Psoas muscle (tissue), 7 donors: ENCODE measurements at regions not wholly inside any gene's neighbourhood (a gene's known extent, or its start where the extent isn't known, plus 50 kb on each side); places are given as distances from the start of the nearest gene placed in this dataset.

ENCODE experiments used
- ATAC-seq, 4 donors: fragments of 200-7000 bp; cut with Tn5 transposase; one replicate each; pipeline ENCODE4 v1.9.1; 2020; ENCODE audit warnings: moderate library complexity in 3 of 4, mild to moderate bottlenecking in 2 of 4
- DNase-seq, 2 donors: peaks; one replicate each; pipeline ENCODE4 v3.0.0-alpha.2; 2020
- H3K27ac ChIP-seq: fragments of 200-600 bp; one replicate; pipeline ENCODE4 v1.8.0; 2022
- H3K27me3 ChIP-seq, 3 donors: fragments of 200-600 bp in 1 of 3; one replicate each; pipeline versions ENCODE4 v1.6.1 to v1.8.0; 2013 to 2022; ENCODE audit warnings: low read length in 2 of 3, mild to moderate bottlenecking in 2 of 3, moderate library complexity in 1 of 3; ENCODE audit not compliant: insufficient read depth in 3 of 3
- H3K36me3 ChIP-seq, 2 donors: fragments of 200-600 bp in 1 of 2; one replicate each; pipeline versions ENCODE4 v1.6.1 to v1.8.0; 2013 to 2022; ENCODE audit warnings: low read depth in 1 of 2, mild to moderate bottlenecking in 1 of 2, moderate library complexity in 1 of 2; ENCODE audit not compliant: insufficient read depth in 1 of 2
- H3K4me1 ChIP-seq: fragments of 200-600 bp; one replicate; pipeline ENCODE4 v1.8.0; 2022
- H3K4me3 ChIP-seq: fragments of 200-600 bp; one replicate; pipeline ENCODE4 v1.8.0; 2022; ENCODE audit warnings: mild to moderate bottlenecking
- H3K9me3 ChIP-seq: fragments of 200-600 bp; one replicate; pipeline ENCODE4 v1.8.0; 2022
- CTCF ChIP-seq: fragments of 200-600 bp; IDR thresholded peaks from one replicate; pipeline ENCODE4 v1.8.0; 2022; ENCODE audit warnings: antibody characterized with exemption
- WGBS, 3 donors: extraction: QIAGEN DNeasy Blood & Tissue Kit; methylation state at CpG; one replicate each; pipeline versions ENCODE4 v1.1.6 to v1.1.7; 2013; 5-methylcytosine and 5-hydroxymethylcytosine counted together
- intact Hi-C, 2 donors: fragments of 100-400 bp; cut with DNase I; formaldehyde crosslinking; loops; one replicate each; pipeline versions ENCODE4 v1.11.0 to v1.14.2; 2022
- donor health status: healthy with polysubstance abuse.
- donor health status: DM: no; HTN: no; CAD: no; lungs with moderate emphysema.
- donor health status: Bipolar disorder and iron deficiency.
- donor health status: healthy.
- donor health status: DM: yes; HTN: yes; CAD: no.
- donor health status: DM: no; HTN: no; CAD: no.
- donor health status: DM: yes; HTN: yes; CAD: no.

GRCh38 chr5:166013415-166013814, 2278.0 kb upstream of the WWC1 start:
- TF ChIP-seq CTCF: no peak
- H3K36me3 ChIP-seq: no peaks in the 10 kb centered on the region
- 82 to 84% (median 83%) methylated on average over 4 of the region's 4 CpGs for WGBS, 3 donors
- intact Hi-C loops: no loop called here
- H3K27me3 ChIP-seq: no peaks in the 10 kb centered on the region
- no peaks in the 10 kb centered on the region for H3K4me1 ChIP-seq
- no peaks in the 10 kb centered on the region for H3K9me3 ChIP-seq
- no peak overlapping the region for H3K4me3 ChIP-seq
- DNase-seq (no peak), ATAC-seq (no peak)
- no peak overlapping the region for H3K27ac ChIP-seq

GRCh38 chr5:166014256-166014655, 2277.2 kb upstream of the WWC1 start:
- no peaks in the 10 kb centered on the region for H3K9me3 ChIP-seq
- no peaks in the 10 kb centered on the region for H3K4me1 ChIP-seq
- DNase-seq (no peak), ATAC-seq (no peak)
- H3K27me3 ChIP-seq: no peaks in the 10 kb centered on the region
- H3K27ac ChIP-seq: no peak overlapping the region
- H3K36me3 ChIP-seq: no peaks in the 10 kb centered on the region
- WGBS, 3 donors: 63 to 69% (median 63%) methylated on average over 2 of the region's 2 CpGs
- H3K4me3 ChIP-seq: no peak overlapping the region
- no peak for TF ChIP-seq CTCF
- intact Hi-C loops: no loop called here

GRCh38 chr5:166018716-166019115, 2272.7 kb upstream of the WWC1 start:
- H3K36me3 ChIP-seq: no peaks in the 10 kb centered on the region
- no peak overlapping the region for H3K27ac ChIP-seq
- DNase-seq (no peak), ATAC-seq (no peak)
- no peaks in the 10 kb centered on the region for H3K4me1 ChIP-seq
- WGBS, 3 donors: 76 to 82% (median 79%) methylated on average over 1 of the region's 1 CpG
- intact Hi-C loops: no loop called here
- no peak for TF ChIP-seq CTCF
- H3K27me3 ChIP-seq: no peaks in the 10 kb centered on the region
- no peaks in the 10 kb centered on the region for H3K9me3 ChIP-seq
- H3K4me3 ChIP-seq: no peak overlapping the region

- no peak for TF ChIP-seq CTCF
- no peaks in the 10 kb centered on the region for H3K4me1 ChIP-seq
- H3K9me3 ChIP-seq: no peaks in the 10 kb centered on the region
- H3K36me3 ChIP-seq: no peaks in the 10 kb centered on the region
- H3K27ac ChIP-seq: no peak overlapping the region
- no peak overlapping the region for H3K4me3 ChIP-seq
- intact Hi-C loops: no loop called here
- no peak for DNase-seq
- ATAC-seq: no peak
- no peaks in the 10 kb centered on the region for H3K27me3 ChIP-seq
Measured at GRCh38 chr5:166022065-166022464, 2269.4 kb upstream of the WWC1 start.

GRCh38 chr5:166024970-166025369, 2266.5 kb upstream of the WWC1 start:
- no peak for DNase-seq
- no peak for TF ChIP-seq CTCF
- no peaks in the 10 kb centered on the region for H3K4me1 ChIP-seq
- no peaks in the 10 kb centered on the region for H3K36me3 ChIP-seq
- H3K9me3 ChIP-seq: no peaks in the 10 kb centered on the region
- no peak overlapping the region for H3K27ac ChIP-seq
- intact Hi-C loops: no loop called here
- H3K27me3 ChIP-seq: no peaks in the 10 kb centered on the region
- ATAC-seq: no peak
- no peak overlapping the region for H3K4me3 ChIP-seq
